ENCODE measurements at regions not wholly inside any gene's neighbourhood (a gene's known extent, or its start where the extent isn't known, plus 50 kb on each side); places are given as distances from the start of the nearest gene placed in this dataset.

GRCh38 chr6:19632786-19633185 is 204.4 kb upstream of the ID4 start:
- Histone ChIP-seq H3K9ac (ENCODE audit: low read length) (no peak overlapping the region), H3K36me3 (replicated peaks; ENCODE audit: insufficient read depth, low read length) (no peaks in the 10 kb centered on the region), H2AFZ (ENCODE audit: low read length) (no peak overlapping the region), H3K9me2 (replicated peaks; ENCODE audit: insufficient read depth, low read length) (no peaks in the 10 kb centered on the region), H3K4me2 (ENCODE audit: low read depth, low read length) (no peak overlapping the region), H3K27me3 (replicated peaks; ENCODE audit: insufficient read depth, low read length) (no peaks in the 10 kb centered on the region), H4K20me1 (ENCODE audit: insufficient read depth, low read length) (no peaks in the 10 kb centered on the region), H3K27ac (ENCODE audit: low read length) (no peak overlapping the region), H3F3A (ENCODE audit: insufficient read depth, low read length) (no peaks in the 10 kb centered on the region), H3K4me1 (ENCODE audit: low read length) (no peaks in the 10 kb centered on the region), H3K4me3 (ENCODE audit: low read length) (no peak overlapping the region), H3K9me3 (replicated peaks; ENCODE audit: insufficient read depth, low read length) (no peaks in the 10 kb centered on the region), H3K79me2 (ENCODE audit: low read length) (no peaks in the 10 kb centered on the region)
- no peak for DNase-seq
- no peak for TF ChIP-seq EZH2phosphoT487 (IDR thresholded peaks at IDR 0.05; ENCODE audit: low read length)
- no peak for TF ChIP-seq EZH2 (optimal IDR thresholded peaks at IDR 0.05; ENCODE audit: low read depth, low read length)
- TF ChIP-seq CTCF (IDR thresholded peaks at IDR 0.05; ENCODE audit: low read length): no peak

- no peak overlapping the region for H3K4me2 ChIP-seq (ENCODE audit: low read depth, low read length)
- no peaks in the 10 kb centered on the region for H3K27me3 ChIP-seq (replicated peaks; ENCODE audit: insufficient read depth, low read length)
- H3K9ac ChIP-seq (ENCODE audit: low read length): no peak overlapping the region
- H3K4me1 ChIP-seq (ENCODE audit: low read length): no peaks in the 10 kb centered on the region
- H3K79me2 ChIP-seq (ENCODE audit: low read length): no peaks in the 10 kb centered on the region
- no peaks in the 10 kb centered on the region for H3K9me3 ChIP-seq (replicated peaks; ENCODE audit: insufficient read depth, low read length)
- no peak overlapping the region for H3K27ac ChIP-seq (ENCODE audit: low read length)
- no peak overlapping the region for H3K4me3 ChIP-seq (ENCODE audit: low read length)
- H2AFZ ChIP-seq (ENCODE audit: low read length): no peak overlapping the region
- DNase-seq: no peak
- no peaks in the 10 kb centered on the region for H3F3A ChIP-seq (ENCODE audit: insufficient read depth, low read length)
- H3K36me3 ChIP-seq (replicated peaks; ENCODE audit: insufficient read depth, low read length): no peaks in the 10 kb centered on the region
- H3K9me2 ChIP-seq (replicated peaks; ENCODE audit: insufficient read depth, low read length): no peaks in the 10 kb centered on the region
- TF ChIP-seq EZH2phosphoT487 (IDR thresholded peaks at IDR 0.05; ENCODE audit: low read length): no peak
- no peak for TF ChIP-seq CTCF (IDR thresholded peaks at IDR 0.05; ENCODE audit: low read length)
- no peak for TF ChIP-seq EZH2 (optimal IDR thresholded peaks at IDR 0.05; ENCODE audit: low read depth, low read length)
- no peaks in the 10 kb centered on the region for H4K20me1 ChIP-seq (ENCODE audit: insufficient read depth, low read length)
These were observed 201.4 kb upstream of the ID4 start for GRCh38 chr6:19635728-19636127.

GRCh38 chr6:19637010-19637409 is 200.2 kb upstream of the ID4 start:
- H2AFZ ChIP-seq (ENCODE audit: low read length): no peak overlapping the region
- no peak overlapping the region for H3K27ac ChIP-seq (ENCODE audit: low read length)
- H3K4me3 ChIP-seq (ENCODE audit: low read length): no peak overlapping the region
- TF ChIP-seq EZH2phosphoT487 (IDR thresholded peaks at IDR 0.05; ENCODE audit: low read length) (no peak), CTCF (IDR thresholded peaks at IDR 0.05; ENCODE audit: low read length) (no peak)
- H3K9me2 ChIP-seq (replicated peaks; ENCODE audit: insufficient read depth, low read length): no peaks in the 10 kb centered on the region
- no peak overlapping the region for H3K9ac ChIP-seq (ENCODE audit: low read length)
- H3F3A ChIP-seq (ENCODE audit: insufficient read depth, low read length): no peaks in the 10 kb centered on the region
- H3K9me3 ChIP-seq (replicated peaks; ENCODE audit: insufficient read depth, low read length): no peaks in the 10 kb centered on the region
- H3K27me3 ChIP-seq (replicated peaks; ENCODE audit: insufficient read depth, low read length): no peaks in the 10 kb centered on the region
- no peaks in the 10 kb centered on the region for H4K20me1 ChIP-seq (ENCODE audit: insufficient read depth, low read length)
- DNase-seq: no peak
- H3K36me3 ChIP-seq (replicated peaks; ENCODE audit: insufficient read depth, low read length): no peaks in the 10 kb centered on the region
- H3K79me2 ChIP-seq (ENCODE audit: low read length): no peaks in the 10 kb centered on the region
- no peaks in the 10 kb centered on the region for H3K4me1 ChIP-seq (ENCODE audit: low read length)
- no peak overlapping the region for H3K4me2 ChIP-seq (ENCODE audit: low read depth, low read length)

All from MM.1S (cell line).